ENCODE measurements at regions not wholly inside any gene's neighbourhood (a gene's known extent, or its start where the extent isn't known, plus 50 kb on each side); places are given as distances from the start of the nearest gene placed in this dataset.

DNA sequence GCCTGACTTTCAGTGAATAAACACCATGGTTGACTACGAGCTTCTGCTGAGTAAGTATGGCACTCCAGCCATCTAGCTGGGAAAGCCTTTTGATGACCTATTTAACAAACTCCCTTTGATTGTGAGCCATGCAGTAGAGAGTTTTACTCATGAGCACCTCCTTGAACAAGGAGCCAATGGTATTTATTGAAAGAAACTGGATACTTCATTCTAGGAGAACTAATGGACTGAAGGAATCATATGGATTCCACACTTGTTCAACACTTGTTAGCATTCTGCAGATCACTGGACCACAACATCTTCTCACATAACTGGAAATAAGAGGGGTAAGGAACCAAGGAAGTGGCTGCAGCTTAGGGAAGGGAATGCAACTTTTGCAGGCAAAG is 320.9 kb upstream of the ETAA1 start:
- Histone ChIP-seq H3K36me3 (replicated peaks in 1 of 2; ENCODE audit: control extremely low read depth in 1 of 2, control insufficient read depth in 1 of 2, extremely low read depth in 1 of 2, insufficient read depth in 2 of 2, low read length in 1 of 2) (no peaks in the 10 kb centered on the region), H3K4me3 (ENCODE audit: control extremely low read depth in 1 of 5, extremely low read depth in 1 of 5, insufficient read depth in 1 of 5, low read depth in 2 of 5, low read length in 4 of 5) (no peak overlapping the region), H2AFZ (ENCODE audit: insufficient read depth, low read depth, low read length, poor library complexity, severe bottlenecking) (no peak overlapping the region), H3K27ac (ENCODE audit: low read length in 2 of 2) (no peak overlapping the region), H3K27me3 (replicated peaks in 1 of 4; ENCODE audit: control extremely low read depth in 1 of 4, control insufficient read depth in 3 of 4, insufficient read depth in 4 of 4, low read length in 3 of 4) (no peaks in the 10 kb centered on the region), H4K20me1 (ENCODE audit: control insufficient read depth, insufficient read depth, low read length, poor library complexity, severe bottlenecking) (no peaks in the 10 kb centered on the region), H3K79me2 (ENCODE audit: control insufficient read depth, insufficient read depth, low read length) (no peaks in the 10 kb centered on the region), H3K9me3 (ENCODE audit: control extremely low read depth in 1 of 3, control insufficient read depth in 2 of 3, insufficient read depth in 1 of 3, low read length in 2 of 3) (no peaks in the 10 kb centered on the region), H3K9ac (ENCODE audit: low read length) (no peak overlapping the region), H3K4me1 (ENCODE audit: control insufficient read depth in 2 of 2, insufficient read depth in 2 of 2, low read length in 2 of 2) (no peaks in the 10 kb centered on the region), H3K4me2 (replicated peaks; ENCODE audit: low read depth, low read length, poor library complexity, severe bottlenecking) (no peak overlapping the region)
- H3K4me3 Mint-ChIP-seq, result no peak overlapping the region
- H3K27ac Mint-ChIP-seq, result no peak overlapping the region
- ChIA-PET CTCF (no interaction called here), POLR2A (no interaction called here)
- 100% methylated on average over 1 of the region's 1 CpG for WGBS (ENCODE audit: insufficient coverage)
- no peaks in the 10 kb centered on the region for H3K27me3 Mint-ChIP-seq
- H3K4me1 Mint-ChIP-seq, result no peaks in the 10 kb centered on the region
- TF ChIP-seq EZH2 (IDR thresholded peaks at IDR 0.05; ENCODE audit: borderline replicate concordance, insufficient read depth, low read depth, low read length, poor library complexity, severe bottlenecking) (no peak), CTCF (IDR thresholded peaks at IDR 0.05) (no peak)
- DNase-seq, result no peak
- H3K9me3 Mint-ChIP-seq (ENCODE audit: insufficient read depth), result peaks cover 4% of the 10 kb centered on the region
- intact Hi-C loops (cut with micrococcal nuclease), result no loop called here
- ATAC-seq (ENCODE audit: low read depth), result no peak

- H2AFZ ChIP-seq (ENCODE audit: insufficient read depth, low read depth, low read length, poor library complexity, severe bottlenecking), result no peak overlapping the region
- POLR2A ChIA-PET, result no interaction called here
- WGBS (ENCODE audit: insufficient coverage), result no CpG with 5 or more reads among the region's 3 CpGs
- CTCF ChIA-PET, result no interaction called here
- no peaks in the 10 kb centered on the region for H3K4me1 Mint-ChIP-seq
- no peak for DNase-seq
- no peak overlapping the region for H3K4me3 Mint-ChIP-seq
- no peak for ATAC-seq (ENCODE audit: low read depth)
- no peaks in the 10 kb centered on the region for H3K27me3 Mint-ChIP-seq
- H3K36me3 ChIP-seq (replicated peaks in 1 of 2; ENCODE audit: control extremely low read depth in 1 of 2, control insufficient read depth in 1 of 2, extremely low read depth in 1 of 2, insufficient read depth in 2 of 2, low read length in 1 of 2), result no peaks in the 10 kb centered on the region
- no peak overlapping the region for H3K4me3 ChIP-seq (ENCODE audit: control extremely low read depth in 1 of 5, extremely low read depth in 1 of 5, insufficient read depth in 1 of 5, low read depth in 2 of 5, low read length in 4 of 5)
- no peaks in the 10 kb centered on the region for H3K9me3 ChIP-seq (ENCODE audit: control extremely low read depth in 1 of 3, control insufficient read depth in 2 of 3, insufficient read depth in 1 of 3, low read length in 2 of 3)
- no peak overlapping the region for H3K27ac Mint-ChIP-seq
- no peak overlapping the region for H3K9ac ChIP-seq (ENCODE audit: low read length)
- H3K27ac ChIP-seq (ENCODE audit: low read length in 2 of 2), result no peak overlapping the region
- TF ChIP-seq EZH2 (IDR thresholded peaks at IDR 0.05; ENCODE audit: borderline replicate concordance, insufficient read depth, low read depth, low read length, poor library complexity, severe bottlenecking), result no peak
- no peak for TF ChIP-seq CTCF (IDR thresholded peaks at IDR 0.05)
- H3K4me2 ChIP-seq (replicated peaks; ENCODE audit: low read depth, low read length, poor library complexity, severe bottlenecking), result no peak overlapping the region
- H3K9me3 Mint-ChIP-seq (ENCODE audit: insufficient read depth), result peaks cover 2% of the 10 kb centered on the region
- H3K27me3 ChIP-seq (replicated peaks in 1 of 4; ENCODE audit: control extremely low read depth in 1 of 4, control insufficient read depth in 3 of 4, insufficient read depth in 4 of 4, low read length in 3 of 4), result no peaks in the 10 kb centered on the region
- no peaks in the 10 kb centered on the region for H3K4me1 ChIP-seq (ENCODE audit: control insufficient read depth in 2 of 2, insufficient read depth in 2 of 2, low read length in 2 of 2)
- intact Hi-C loops (cut with micrococcal nuclease), result no loop called here
- H3K79me2 ChIP-seq (ENCODE audit: control insufficient read depth, insufficient read depth, low read length), result no peaks in the 10 kb centered on the region
- H4K20me1 ChIP-seq (ENCODE audit: control insufficient read depth, insufficient read depth, low read length, poor library complexity, severe bottlenecking), result no peaks in the 10 kb centered on the region
These were observed 317.4 kb upstream of the ETAA1 start for GRCh38 chr2:67079729-67080128.
